Esophagus muscularis mucosa (tissue), 4 donors: ENCODE measurements at regions not wholly inside any gene's neighbourhood (a gene's known extent, or its start where the extent isn't known, plus 50 kb on each side); places are given as distances from the start of the nearest gene placed in this dataset.

ENCODE experiments used
- DNase-seq: peaks from one replicate; pipeline ENCODE4 v3.0.0-alpha.2; 2017; ENCODE audit errors: extremely low spot score
- H3K27ac ChIP-seq, 4 donors: fragments of 200-600 bp; sonication (generic); replicated peaks in 1 of 4; 1 replicate in 3 of 4; 2 replicates in 1 of 4; pipeline ENCODE4 v1.5.1; 2016 to 2019; ENCODE audit warnings: mild to moderate bottlenecking in 1 of 4
- H3K27me3 ChIP-seq, 4 donors: fragments of 200-600 bp; sonication (generic); one replicate each; pipeline versions ENCODE4 v1.5.1 to v1.6.0; 2016 to 2019
- H3K36me3 ChIP-seq, 4 donors: fragments of 200-600 bp; sonication (generic); one replicate each; pipeline ENCODE4 v1.5.1; 2016 to 2019
- H3K4me1 ChIP-seq, 4 donors: fragments of 200-600 bp; sonication (generic); one replicate each; pipeline ENCODE4 v1.5.1; 2016 to 2019
- H3K4me3 ChIP-seq, 4 donors: fragments of 200-600 bp; sonication (generic); 1 replicate in 2 of 4; 2 replicates in 2 of 4; pipeline ENCODE4 v1.5.1; 2016 to 2019; ENCODE audit warnings: mild to moderate bottlenecking in 4 of 4, moderate library complexity in 1 of 4
- H3K9me3 ChIP-seq, 4 donors: fragments of 200-600 bp; sonication (generic); 1 replicate in 3 of 4; 2 replicates in 1 of 4; pipeline ENCODE4 v1.5.1; 2016 to 2019
- CTCF ChIP-seq, 3 experiments: fragments of 200-600 bp in 2 of 3; fragments of 450-650 bp in 1 of 3; sonication (generic) in 2 of 3; IDR thresholded peaks; one replicate each; pipeline ENCODE4 v1.5.1; 2017 to 2019; ENCODE audit warnings: antibody characterized with exemption in 3 of 3, mild to moderate bottlenecking in 2 of 3, moderate library complexity in 1 of 3
- EP300 ChIP-seq: sonication (generic); formaldehyde crosslinking; IDR thresholded peaks from one replicate; pipeline ENCODE4 v1.6.1; 2017; ENCODE audit warnings: antibody characterized with exemption
- POLR2A ChIP-seq: fragments of 450-650 bp; IDR thresholded peaks from one replicate; pipeline ENCODE4 v1.6.1; 2017; ENCODE audit warnings: antibody characterized with exemption, moderate library complexity, mild to moderate bottlenecking, low read depth
- POLR2AphosphoS5 ChIP-seq, 2 donors: sonication (generic); formaldehyde crosslinking; IDR thresholded peaks; one replicate each; pipeline ENCODE4 v1.6.1; 2017; ENCODE audit warnings: antibody characterized with exemption in 2 of 2
- WGBS: methylation state at CpG from one replicate; pipeline ENCODE4 v1.1.5; 2018; 5-methylcytosine and 5-hydroxymethylcytosine counted together
- intact Hi-C: fragments of 100-400 bp; cut with DNase I; formaldehyde crosslinking; loops from one replicate; pipeline ENCODE4 v1.15.1; 2023

DNA sequence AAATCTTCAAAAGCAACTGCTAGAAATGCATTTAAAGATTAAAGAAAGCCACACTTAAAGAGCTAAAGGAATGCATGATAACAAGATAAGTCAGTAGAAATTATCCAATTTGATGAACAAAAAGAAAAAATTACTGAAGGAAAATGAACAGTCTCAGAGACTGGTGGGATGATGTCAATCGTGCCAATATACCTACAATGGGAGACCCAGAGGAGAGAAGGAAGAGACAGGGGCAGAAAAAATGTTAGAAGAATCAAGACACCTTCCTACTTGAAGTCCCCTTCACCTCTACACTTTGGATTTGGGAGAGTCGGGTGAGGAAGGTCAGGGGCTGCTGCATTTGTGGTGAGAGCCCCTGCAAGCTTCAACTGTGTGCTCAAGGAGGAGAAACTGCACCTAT, 216.3 kb downstream of the BUD13 start:
- Histone ChIP-seq H3K4me1 (no peaks in the 10 kb centered on the region), H3K4me3 (no peak overlapping the region), H3K27ac (no peak overlapping the region), H3K27me3 (peaks cover 0 to 9% (median 0%) of the 10 kb centered on the region in 4 donors), H3K36me3 (no peaks in the 10 kb centered on the region), H3K9me3 (no peaks in the 10 kb centered on the region)
- intact Hi-C loops = no loop called here
- 97% methylated on average over 2 of the region's 2 CpGs for WGBS
- DNase-seq = no peak
- TF ChIP-seq EP300 = no peak
- TF ChIP-seq POLR2AphosphoS5 (IDR thresholded peaks at IDR 0.05) = no peak
- TF ChIP-seq POLR2A = no peak
- no peak for TF ChIP-seq CTCF (IDR thresholded peaks at IDR 0.05)

DNA sequence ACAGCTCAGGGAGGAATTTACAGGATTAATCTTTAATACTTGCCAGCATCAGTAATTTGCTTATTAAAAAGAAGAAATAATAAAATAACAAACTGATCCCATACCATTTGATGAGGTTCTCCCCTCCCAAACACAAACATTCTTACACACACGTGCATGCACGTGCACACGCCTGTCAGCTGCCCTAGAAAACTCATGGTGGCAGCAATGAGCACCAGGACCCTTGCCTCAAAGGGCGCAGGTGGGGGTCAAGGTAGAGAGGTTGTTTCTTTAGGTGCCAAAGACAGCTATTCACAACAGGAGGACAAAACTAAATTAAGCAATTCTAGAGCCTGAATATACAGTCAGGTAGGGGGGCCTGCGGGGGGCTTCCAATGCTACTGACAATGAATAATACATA, 219.3 kb downstream of the BUD13 start:
- DNase-seq = no peak
- TF ChIP-seq CTCF (IDR thresholded peaks at IDR 0.05) = no peak
- TF ChIP-seq POLR2AphosphoS5 (IDR thresholded peaks at IDR 0.05) = no peak
- TF ChIP-seq EP300 = no peak
- TF ChIP-seq POLR2A = no peak
- H3K36me3 ChIP-seq = no peaks in the 10 kb centered on the region
- no peaks in the 10 kb centered on the region for H3K4me1 ChIP-seq
- no peak overlapping the region for H3K27ac ChIP-seq
- H3K9me3 ChIP-seq = peaks cover 0 to 11% (median 7%) of the 10 kb centered on the region in 4 donors
- H3K4me3 ChIP-seq = no peak overlapping the region
- 70% methylated on average over 5 of the region's 5 CpGs for WGBS
- intact Hi-C loops = no loop called here
- peaks cover 0 to 15% (median 0%) of the 10 kb centered on the region in 4 donors for H3K27me3 ChIP-seq

GRCh38 chr11:116551576-116551975, 221.2 kb downstream of the BUD13 start:
- 89% methylated on average over 4 of the region's 4 CpGs for WGBS
- Histone ChIP-seq H3K4me1 (no peaks in the 10 kb centered on the region), H3K36me3 (no peaks in the 10 kb centered on the region), H3K27ac (no peak overlapping the region), H3K4me3 (no peak overlapping the region), H3K9me3 (peaks cover 0 to 15% (median 9%) of the 10 kb centered on the region in 4 donors), H3K27me3 (peaks cover 0 to 15% (median 0%) of the 10 kb centered on the region in 4 donors)
- DNase-seq = no peak
- TF ChIP-seq POLR2A (no peak), EP300 (no peak), CTCF (IDR thresholded peaks at IDR 0.05) (no peak)
- intact Hi-C loops = no loop called here

DNA sequence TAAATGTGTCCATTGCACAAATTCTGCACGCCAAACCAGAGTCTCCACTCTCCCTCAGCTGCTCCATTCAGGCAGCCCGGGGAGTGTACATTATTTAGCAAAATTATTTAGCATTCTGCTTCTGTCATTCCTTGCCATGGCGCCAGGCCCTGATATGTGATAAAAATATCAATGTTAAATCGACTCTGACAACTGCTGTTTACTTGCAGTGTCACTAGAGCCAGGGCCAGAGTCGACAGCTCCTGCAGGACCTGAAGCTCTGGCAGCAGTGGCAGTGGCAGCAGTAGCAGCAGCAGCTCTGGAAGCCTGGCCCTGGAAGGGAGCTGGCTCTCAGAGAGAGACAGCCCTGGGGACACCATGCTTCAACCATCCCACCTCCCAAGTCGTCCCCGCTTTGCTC, 224.5 kb downstream of the BUD13 start:
- TF ChIP-seq POLR2AphosphoS5 (IDR thresholded peaks at IDR 0.05) = no peak
- TF ChIP-seq CTCF (IDR thresholded peaks at IDR 0.05) = no peak
- TF ChIP-seq POLR2A = no peak
- no peak for TF ChIP-seq EP300
- Histone ChIP-seq H3K4me3 (no peak overlapping the region), H3K9me3 (peaks cover 0 to 15% (median 9%) of the 10 kb centered on the region in 4 donors), H3K36me3 (no peaks in the 10 kb centered on the region), H3K4me1 (no peaks in the 10 kb centered on the region), H3K27me3 (peaks cover 0 to 15% (median 0%) of the 10 kb centered on the region in 4 donors), H3K27ac (no peak overlapping the region)
- no peak for DNase-seq
- WGBS = 74% methylated on average over 7 of the region's 7 CpGs
- intact Hi-C loops = no loop called here

- Histone ChIP-seq H3K9me3 (peaks cover 0 to 15% (median 9%) of the 10 kb centered on the region in 4 donors), H3K27ac (no peak overlapping the region), H3K4me3 (no peak overlapping the region), H3K36me3 (no peaks in the 10 kb centered on the region), H3K27me3 (peaks cover 0 to 12% (median 0%) of the 10 kb centered on the region in 4 donors), H3K4me1 (no peaks in the 10 kb centered on the region)
- intact Hi-C loops = no loop called here
- no peak for TF ChIP-seq CTCF (IDR thresholded peaks at IDR 0.05)
- no peak for TF ChIP-seq EP300
- no peak for TF ChIP-seq POLR2AphosphoS5 (IDR thresholded peaks at IDR 0.05)
- TF ChIP-seq POLR2A = no peak
- no peak for DNase-seq
- WGBS = 35% methylated on average over 2 of the region's 2 CpGs
These were observed 225.2 kb downstream of the BUD13 start for GRCh38 chr11:116547571-116547970.
